Esophagus (tissue), 2 donors: ENCODE measurements at regions not wholly inside any gene's neighbourhood (a gene's known extent, or its start where the extent isn't known, plus 50 kb on each side); places are given as distances from the start of the nearest gene placed in this dataset.

Source experiments
- H3K27ac ChIP-seq, 2 donors: one replicate each; pipeline ENCODE4 v1.5.1; 2013; ENCODE audit warnings: low read depth in 2 of 2, mild to moderate bottlenecking in 2 of 2, inconsistent platforms in 1 of 2, low read length in 1 of 2, moderate library complexity in 1 of 2
- H3K27me3 ChIP-seq, 2 donors: one replicate each; pipeline ENCODE4 v1.6.1; 2013; ENCODE audit warnings: low read length in 2 of 2, control low read depth in 1 of 2, mild to moderate bottlenecking in 1 of 2; ENCODE audit not compliant: insufficient read depth in 2 of 2, control insufficient read depth in 1 of 2
- H3K36me3 ChIP-seq, 2 donors: one replicate each; pipeline ENCODE4 v1.6.1; 2013; ENCODE audit warnings: low read length in 1 of 2; ENCODE audit not compliant: control insufficient read depth in 2 of 2, insufficient read depth in 2 of 2
- H3K4me1 ChIP-seq, 2 donors: one replicate each; pipeline ENCODE4 v1.6.1; 2013; ENCODE audit warnings: low read length in 1 of 2; ENCODE audit not compliant: control insufficient read depth in 2 of 2, insufficient read depth in 2 of 2
- H3K4me3 ChIP-seq, 2 donors: one replicate each; pipeline ENCODE4 v1.5.1; 2013; ENCODE audit warnings: low read length in 2 of 2, mild to moderate bottlenecking in 2 of 2, low read depth in 1 of 2, moderate library complexity in 1 of 2
- H3K9me3 ChIP-seq, 2 donors: one replicate each; pipeline ENCODE4 v1.6.1; 2013; ENCODE audit warnings: mild to moderate bottlenecking in 2 of 2, low read depth in 1 of 2, low read length in 1 of 2, moderate library complexity in 1 of 2; ENCODE audit not compliant: control insufficient read depth in 2 of 2, insufficient read depth in 1 of 2
- WGBS, 2 donors: extraction: QIAGEN DNeasy Blood & Tissue Kit; methylation state at CpG; one replicate each; pipeline ENCODE4 v1.1.7; 2013; 5-methylcytosine and 5-hydroxymethylcytosine counted together
- donor health status: healthy with polysubstance abuse.
- donor health status: Bipolar disorder and iron deficiency.

DNA sequence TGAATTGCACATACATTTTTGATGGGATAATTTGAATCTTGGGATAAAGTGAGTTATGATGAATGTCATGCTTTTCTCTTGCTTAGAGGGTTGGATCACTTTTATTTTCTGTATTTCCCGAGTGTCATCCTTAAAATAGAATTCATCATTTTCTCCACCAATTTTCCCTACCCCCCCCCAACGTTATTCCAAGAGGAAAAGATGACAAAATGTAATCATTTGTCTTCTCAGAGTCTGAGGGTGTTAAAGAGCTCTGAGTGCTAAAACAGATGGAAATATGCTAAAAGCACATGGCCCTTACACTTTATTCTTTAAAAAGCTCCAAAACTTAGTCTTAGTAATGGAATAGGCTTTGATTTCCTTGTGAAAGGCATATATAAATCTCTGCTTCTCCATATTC, 81.4 kb downstream of the CHRM3 start:
- 50 to 65% methylated on average over 2 of the region's 2 CpGs for WGBS, 2 donors
- Histone ChIP-seq H3K27me3 (no peaks in the 10 kb centered on the region), H3K4me1 (no peaks in the 10 kb centered on the region), H3K9me3 (no peaks in the 10 kb centered on the region), H3K36me3 (no peaks in the 10 kb centered on the region), H3K27ac (no peak overlapping the region), H3K4me3 (no peak overlapping the region)

DNA sequence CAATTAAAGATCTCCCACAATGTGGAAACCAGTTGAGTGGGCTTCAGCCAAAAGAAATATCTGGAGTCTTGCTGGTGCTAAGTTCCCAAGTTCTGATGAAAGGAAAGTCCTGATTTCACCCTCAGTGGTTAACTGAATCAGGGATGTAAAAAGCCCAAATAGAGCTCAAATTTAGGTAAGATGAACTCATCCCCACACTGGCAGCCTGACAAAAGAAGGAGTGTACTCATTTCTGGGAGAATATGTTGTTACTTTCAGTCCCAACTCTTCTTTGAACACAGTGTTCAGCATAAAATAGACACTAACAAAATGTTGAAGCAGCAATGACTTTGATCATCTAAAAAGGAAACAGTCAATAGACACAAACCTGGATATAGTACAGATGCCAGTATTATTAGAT, 91.7 kb downstream of the CHRM3 start:
- Histone ChIP-seq H3K27me3 (no peaks in the 10 kb centered on the region), H3K4me3 (no peak overlapping the region), H3K9me3 (no peaks in the 10 kb centered on the region), H3K36me3 (no peaks in the 10 kb centered on the region), H3K4me1 (no peaks in the 10 kb centered on the region), H3K27ac (no peak overlapping the region)

DNA sequence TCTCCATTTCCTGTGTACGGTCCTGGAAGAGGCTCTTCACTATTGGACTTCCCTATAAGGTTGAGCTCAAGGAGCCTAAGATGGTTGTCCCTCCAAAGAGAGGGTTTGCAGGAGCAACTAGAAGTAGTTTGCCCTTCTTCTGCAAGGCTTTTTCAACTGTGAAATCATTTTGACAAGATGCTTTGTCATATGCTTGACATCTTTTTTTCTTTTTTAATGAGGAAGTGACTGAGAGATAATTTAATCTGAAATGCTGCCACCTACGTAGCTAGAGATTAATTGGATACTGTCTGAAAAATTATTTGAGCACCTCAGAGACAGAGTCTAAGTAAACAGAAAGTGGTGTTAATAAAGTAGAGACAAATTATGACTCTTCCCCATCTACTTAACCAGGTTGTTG, 97.0 kb downstream of the CHRM3 start:
- Histone ChIP-seq H3K9me3 (no peaks in the 10 kb centered on the region), H3K36me3 (no peaks in the 10 kb centered on the region), H3K27ac (no peak overlapping the region), H3K4me1 (no peaks in the 10 kb centered on the region), H3K4me3 (no peak overlapping the region), H3K27me3 (no peaks in the 10 kb centered on the region)
- 50 to 51% methylated on average over 2 of the region's 2 CpGs for WGBS, 2 donors

DNA sequence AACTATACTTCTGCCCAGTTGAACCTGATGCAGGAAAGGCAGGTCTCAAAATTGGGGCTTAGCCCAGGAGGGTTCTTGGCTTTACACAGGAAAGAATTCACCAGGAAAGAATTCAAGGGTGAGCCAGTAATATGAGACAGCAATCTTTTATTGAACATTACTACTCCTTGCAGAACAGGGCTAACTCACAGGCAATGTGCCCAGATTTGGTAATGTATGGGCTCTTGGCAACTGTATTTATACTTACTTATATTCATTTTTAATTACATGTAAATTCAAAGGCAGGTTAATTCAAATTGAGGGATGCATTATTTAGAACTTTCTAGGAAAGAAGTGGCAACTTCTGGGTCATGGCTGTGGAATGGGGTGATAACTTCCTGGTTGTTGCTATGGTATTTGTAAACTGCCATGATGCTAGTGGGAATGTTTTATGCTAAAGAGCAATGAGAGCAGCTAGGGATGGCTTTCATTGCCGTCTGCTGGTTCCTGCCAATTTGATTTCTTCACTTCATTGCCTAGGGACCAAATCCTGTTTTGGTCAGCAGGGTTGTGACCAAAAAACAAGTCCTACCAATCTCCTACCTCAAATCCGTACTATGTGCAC, 107.5 kb downstream of the CHRM3 start:
- Histone ChIP-seq H3K4me1 (no peaks in the 10 kb centered on the region), H3K4me3 (no peak overlapping the region), H3K27ac (no peak overlapping the region), H3K9me3 (no peaks in the 10 kb centered on the region), H3K27me3 (no peaks in the 10 kb centered on the region), H3K36me3 (no peaks in the 10 kb centered on the region)
- WGBS, 2 donors = 94 to 100% methylated on average over 2 of the region's 2 CpGs

DNA sequence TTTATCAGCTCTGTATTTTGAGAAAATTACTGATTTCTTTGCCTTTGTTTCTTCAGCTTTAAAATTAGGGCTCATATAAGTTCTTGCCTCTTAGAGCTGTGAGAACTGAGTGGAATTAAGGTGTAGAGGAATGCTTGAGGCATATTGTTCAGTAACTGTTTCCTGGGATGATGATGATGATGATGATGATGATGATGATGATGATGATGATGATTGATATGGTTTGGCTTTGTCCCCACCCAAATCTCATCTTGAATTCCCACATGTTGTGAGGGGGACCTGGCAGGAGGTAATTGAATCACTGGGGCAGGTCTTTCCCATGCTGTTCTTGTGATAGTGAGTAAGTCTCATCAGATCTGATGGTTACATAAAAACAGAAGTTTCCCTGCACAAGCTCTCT, 118.7 kb downstream of the CHRM3 start:
- Histone ChIP-seq H3K9me3 (peaks cover 2 to 5% of the 10 kb centered on the region in 2 donors), H3K4me3 (no peak overlapping the region), H3K27ac (no peak overlapping the region)

DNA sequence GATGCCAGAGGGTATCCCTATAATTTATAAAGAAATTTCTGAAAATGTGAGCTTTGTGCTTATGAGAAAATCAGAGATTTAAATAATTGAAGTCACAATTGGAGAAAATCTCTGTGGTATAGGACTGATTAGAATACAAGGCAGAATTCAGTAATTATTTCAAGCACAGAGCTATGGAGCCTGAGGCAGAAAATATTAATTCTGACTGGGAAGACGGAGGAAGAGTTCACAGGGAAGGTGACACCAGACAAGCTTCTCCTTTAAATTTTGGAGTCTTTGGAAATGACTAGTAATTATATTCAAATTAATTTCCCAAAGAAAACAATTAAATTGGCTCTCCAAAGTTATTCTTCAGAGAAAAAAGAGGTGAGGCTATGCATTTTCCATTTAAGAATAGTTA, 121.5 kb downstream of the CHRM3 start:
- Histone ChIP-seq H3K9me3 (peaks cover 2 to 5% of the 10 kb centered on the region in 2 donors), H3K36me3 (no peaks in the 10 kb centered on the region), H3K4me1 (no peaks in the 10 kb centered on the region), H3K27ac (no peak overlapping the region), H3K27me3 (no peaks in the 10 kb centered on the region), H3K4me3 (no peak overlapping the region)
- WGBS, 2 donors = 81% methylated on average over 1 of the region's 1 CpG

More for the DNA sequence above, 118.7 kb downstream of the CHRM3 start:
- Histone ChIP-seq H3K36me3 (no peaks in the 10 kb centered on the region), H3K27me3 (no peaks in the 10 kb centered on the region), H3K4me1 (no peaks in the 10 kb centered on the region)

DNA sequence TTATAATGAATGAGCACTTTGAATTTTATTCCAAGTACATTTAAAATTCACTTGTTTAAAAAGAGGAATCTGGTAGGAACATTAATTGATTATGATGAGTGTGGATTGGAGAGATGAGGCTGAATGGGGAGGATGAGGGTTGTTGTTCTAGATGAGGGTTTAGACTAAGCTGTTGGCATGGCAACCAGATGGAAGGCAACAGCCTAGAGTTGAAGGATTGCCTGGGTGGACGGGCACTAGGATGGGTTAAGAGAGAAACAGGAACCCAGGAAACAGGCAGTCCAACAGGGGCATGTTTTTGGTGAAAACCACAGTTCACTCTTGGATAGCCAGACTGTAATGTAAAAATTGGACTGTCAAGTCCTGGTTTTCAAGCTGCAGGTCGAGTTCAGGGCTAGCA, 125.5 kb downstream of the CHRM3 start:
- Histone ChIP-seq H3K27ac (no peak overlapping the region), H3K4me1 (no peaks in the 10 kb centered on the region), H3K36me3 (no peaks in the 10 kb centered on the region), H3K4me3 (no peak overlapping the region), H3K9me3 (no peaks in the 10 kb centered on the region), H3K27me3 (no peaks in the 10 kb centered on the region)
- 67 to 76% methylated on average over 2 of the region's 2 CpGs for WGBS, 2 donors

DNA sequence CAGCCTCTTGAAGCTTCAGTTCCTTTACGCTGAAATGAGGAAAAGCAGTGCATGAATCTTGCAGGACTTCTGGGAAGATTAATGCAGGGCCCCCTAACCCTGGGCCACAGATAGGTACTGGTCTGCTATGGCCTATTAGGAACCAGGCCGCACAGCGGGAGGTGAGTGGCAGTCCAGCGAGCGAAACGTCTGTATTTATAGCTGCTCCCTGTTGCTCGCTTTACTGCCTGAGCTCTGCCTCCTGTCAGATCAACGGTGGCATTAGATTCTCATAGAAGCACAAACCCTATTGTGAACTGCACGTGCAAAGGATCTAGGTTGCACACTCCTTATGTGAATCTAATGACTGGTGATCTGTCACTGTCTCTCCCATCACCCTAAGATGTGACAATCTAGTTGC, 130.2 kb downstream of the CHRM3 start:
- WGBS, 2 donors = 84 to 89% methylated on average over 9 of the region's 9 CpGs
- H3K4me1 ChIP-seq = no peaks in the 10 kb centered on the region
- no peak overlapping the region for H3K27ac ChIP-seq
- no peaks in the 10 kb centered on the region for H3K9me3 ChIP-seq
- no peak overlapping the region for H3K4me3 ChIP-seq
- H3K36me3 ChIP-seq = no peaks in the 10 kb centered on the region
- H3K27me3 ChIP-seq = no peaks in the 10 kb centered on the region

DNA sequence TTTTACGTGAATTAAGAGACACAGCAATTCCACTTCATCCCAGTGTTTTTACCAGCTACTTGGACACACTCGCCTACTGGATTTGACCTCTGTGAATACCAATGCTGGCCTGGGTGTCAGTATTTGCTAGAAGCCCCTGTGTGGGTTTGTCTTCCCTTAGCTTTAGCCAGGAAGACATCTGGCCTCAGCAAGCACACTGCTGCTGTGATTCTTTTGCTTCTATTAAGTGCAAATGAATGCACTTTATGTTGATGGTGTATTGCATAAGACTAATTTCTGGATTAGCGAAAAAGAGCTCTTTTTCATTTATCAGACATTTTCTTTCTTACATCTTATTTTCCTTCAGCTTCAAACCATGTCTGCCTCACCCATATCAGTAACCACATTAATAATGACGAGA, 140.0 kb downstream of the CHRM3 start:
- H3K27ac ChIP-seq = no peak overlapping the region
- H3K36me3 ChIP-seq = no peaks in the 10 kb centered on the region
- H3K4me1 ChIP-seq = no peaks in the 10 kb centered on the region
- H3K4me3 ChIP-seq = no peak overlapping the region
- WGBS, 2 donors = 82 to 87% methylated on average over 4 of the region's 4 CpGs
- no peaks in the 10 kb centered on the region for H3K9me3 ChIP-seq
- H3K27me3 ChIP-seq = no peaks in the 10 kb centered on the region

DNA sequence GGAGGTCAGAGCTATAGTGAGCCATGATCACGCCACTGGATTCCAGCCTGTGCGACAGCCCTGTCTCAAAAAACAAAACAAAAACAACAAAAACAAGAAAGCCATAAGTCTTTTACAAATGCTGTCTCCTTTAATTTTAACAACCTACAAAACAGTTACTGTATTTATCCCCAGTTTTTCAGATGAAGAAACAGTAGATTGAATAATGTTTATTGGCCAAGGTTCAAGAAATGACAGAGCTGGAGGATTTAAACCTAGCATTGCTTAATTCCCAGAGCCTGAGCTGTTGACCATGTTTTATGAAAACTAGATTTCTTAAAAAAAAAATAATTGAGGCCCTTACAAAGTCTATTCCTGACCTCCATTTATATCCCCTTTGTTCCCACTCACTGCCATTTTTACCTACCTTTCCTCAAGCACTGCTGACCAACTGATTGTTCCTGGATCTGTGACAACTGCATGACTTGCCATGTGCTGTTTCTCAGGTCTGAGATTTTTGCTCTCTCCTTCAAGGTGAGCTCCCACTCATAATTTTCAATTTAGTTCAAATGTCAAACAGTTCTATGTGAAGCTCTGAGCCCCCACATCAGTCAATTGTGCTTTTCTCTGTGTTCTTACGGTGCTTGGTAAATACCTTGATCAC, 140.8 kb downstream of the CHRM3 start:
- 86 to 88% methylated on average over 3 of the region's 3 CpGs for WGBS, 2 donors
- Histone ChIP-seq H3K4me3 (no peak overlapping the region), H3K9me3 (no peaks in the 10 kb centered on the region), H3K4me1 (no peaks in the 10 kb centered on the region), H3K27me3 (no peaks in the 10 kb centered on the region), H3K36me3 (no peaks in the 10 kb centered on the region), H3K27ac (no peak overlapping the region)
